ENCODE measurements at regions not wholly inside any gene's neighbourhood (a gene's known extent, or its start where the extent isn't known, plus 50 kb on each side); places are given as distances from the start of the nearest gene placed in this dataset.
A peak's percentile ranks its signal among the peaks of the same experiment; 100 is the strongest.

DNA sequence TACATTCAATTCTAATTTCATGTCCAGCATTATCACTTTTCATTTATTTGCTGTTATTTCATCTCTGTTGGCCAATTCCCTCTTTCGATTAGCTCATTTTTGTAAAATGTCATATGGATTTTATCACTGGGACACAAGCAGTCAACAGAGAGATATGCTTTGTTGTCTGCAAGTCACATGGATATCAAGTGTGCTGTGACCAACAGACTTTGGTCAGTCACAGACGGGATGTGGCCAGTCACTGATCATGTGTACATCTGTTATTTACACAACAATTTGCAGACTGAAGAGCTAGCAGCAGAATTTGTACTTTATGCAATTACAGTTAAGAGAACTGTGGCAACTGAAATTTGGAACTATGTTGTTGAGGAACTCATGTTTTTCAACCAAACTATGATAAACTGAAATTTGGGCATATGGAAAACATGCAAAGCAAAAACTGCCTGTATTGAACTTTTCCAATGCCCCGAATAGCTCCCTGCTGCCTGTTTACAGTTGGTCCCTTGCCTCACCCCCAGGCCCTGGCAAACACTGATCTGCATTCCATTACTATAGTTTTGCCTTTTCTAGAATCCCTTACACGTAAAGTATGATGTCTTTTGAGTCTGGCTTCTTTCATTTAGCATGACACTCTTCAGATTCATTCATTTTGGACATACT is 104.4 kb downstream of the RPL22L1 start:
- no peak overlapping the region for H3K4me3 ChIP-seq (ENCODE audit: low read depth in 2 of 2, low read length in 2 of 2)
- H3K4me1 ChIP-seq (ENCODE audit: control insufficient read depth, insufficient read depth, low read length): peaks cover 12% of the 10 kb centered on the region; the same call in 1 of the 2 replicates
- H3K9me3 ChIP-seq (ENCODE audit: control insufficient read depth, insufficient read depth, low read depth, low read length): no peaks in the 10 kb centered on the region
- peak overlapping the region; percentile 24; the same call in 1 of the 2 replicates for H3K27ac ChIP-seq (ENCODE audit: low read length)
- POLR2A ChIA-PET: no interaction called here
- DNase-seq (ENCODE audit: low read depth, low spot score) (peak; percentile 85), ATAC-seq (peak; percentile 75; the same call in 1 of the 2 replicates)
- H3K27me3 ChIP-seq (ENCODE audit: control insufficient read depth, insufficient read depth, low read length): no peaks in the 10 kb centered on the region
- H3K36me3 ChIP-seq (ENCODE audit: control insufficient read depth, insufficient read depth, low read length): no peaks in the 10 kb centered on the region
- CTCF ChIA-PET: interaction anchor here (0.6 kb wide), 1 partner anchor 357 kb away, joined by 3 read pairs; no protein-coding TSS in a partner anchor
- no TSS peak for BruUV-seq (replicated peaks)
- intact Hi-C loops (cut with micrococcal nuclease; ENCODE audit: unreplicated experiment) (no loop called here), in situ Hi-C loops (cut with HindIII; ENCODE audit: low pct_unique_long_range_greater_than_20kb, low sequenced_read_pairs) (no loop called here)
- peak; percentile 72 for TF ChIP-seq TCF7L2 (IDR thresholded peaks at IDR 0.05; ENCODE audit: low read depth, low read length)
- TF ChIP-seq, protein P1, sequence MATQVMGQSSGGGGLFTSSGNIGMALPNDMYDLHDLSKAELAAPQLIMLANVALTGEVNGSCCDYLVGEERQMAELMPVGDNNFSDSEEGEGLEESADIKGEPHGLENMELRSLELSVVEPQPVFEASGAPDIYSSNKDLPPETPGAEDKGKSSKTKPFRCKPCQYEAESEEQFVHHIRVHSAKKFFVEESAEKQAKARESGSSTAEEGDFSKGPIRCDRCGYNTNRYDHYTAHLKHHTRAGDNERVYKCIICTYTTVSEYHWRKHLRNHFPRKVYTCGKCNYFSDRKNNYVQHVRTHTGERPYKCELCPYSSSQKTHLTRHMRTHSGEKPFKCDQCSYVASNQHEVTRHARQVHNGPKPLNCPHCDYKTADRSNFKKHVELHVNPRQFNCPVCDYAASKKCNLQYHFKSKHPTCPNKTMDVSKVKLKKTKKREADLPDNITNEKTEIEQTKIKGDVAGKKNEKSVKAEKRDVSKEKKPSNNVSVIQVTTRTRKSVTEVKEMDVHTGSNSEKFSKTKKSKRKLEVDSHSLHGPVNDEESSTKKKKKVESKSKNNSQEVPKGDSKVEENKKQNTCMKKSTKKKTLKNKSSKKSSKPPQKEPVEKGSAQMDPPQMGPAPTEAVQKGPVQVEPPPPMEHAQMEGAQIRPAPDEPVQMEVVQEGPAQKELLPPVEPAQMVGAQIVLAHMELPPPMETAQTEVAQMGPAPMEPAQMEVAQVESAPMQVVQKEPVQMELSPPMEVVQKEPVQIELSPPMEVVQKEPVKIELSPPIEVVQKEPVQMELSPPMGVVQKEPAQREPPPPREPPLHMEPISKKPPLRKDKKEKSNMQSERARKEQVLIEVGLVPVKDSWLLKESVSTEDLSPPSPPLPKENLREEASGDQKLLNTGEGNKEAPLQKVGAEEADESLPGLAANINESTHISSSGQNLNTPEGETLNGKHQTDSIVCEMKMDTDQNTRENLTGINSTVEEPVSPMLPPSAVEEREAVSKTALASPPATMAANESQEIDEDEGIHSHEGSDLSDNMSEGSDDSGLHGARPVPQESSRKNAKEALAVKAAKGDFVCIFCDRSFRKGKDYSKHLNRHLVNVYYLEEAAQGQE (IDR thresholded peaks at IDR 0.05; ENCODE audit: insufficient read depth in 1 of 2, low read depth in 2 of 2, low read length in 1 of 2): no peak

DNA sequence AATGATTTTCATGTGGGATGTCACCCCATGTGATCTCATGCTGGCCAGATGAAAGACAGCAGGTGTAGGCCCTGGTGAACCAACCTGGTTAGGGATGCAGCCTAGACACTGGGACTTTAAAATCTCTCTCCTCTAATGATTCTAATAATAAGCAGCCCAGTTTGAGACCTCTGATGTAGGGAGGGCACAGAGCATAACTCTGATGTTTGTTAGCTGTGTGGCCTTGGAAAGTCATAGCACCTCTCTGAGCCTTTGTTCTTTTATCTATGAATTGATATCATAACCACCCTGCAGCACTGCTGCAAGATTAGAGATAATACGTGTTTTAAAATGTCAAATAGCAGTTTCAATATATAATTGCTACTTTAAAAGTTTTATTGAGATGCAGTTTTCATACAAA is 106.0 kb downstream of the RPL22L1 start:
- Histone ChIP-seq H3K4me3 (ENCODE audit: low read depth in 2 of 2, low read length in 2 of 2) (no peak overlapping the region), H3K27ac (ENCODE audit: low read length) (peak overlapping the region; percentile 5; the same call in 1 of the 2 replicates), H3K27me3 (ENCODE audit: control insufficient read depth, insufficient read depth, low read length) (no peaks in the 10 kb centered on the region), H3K36me3 (ENCODE audit: control insufficient read depth, insufficient read depth, low read length) (no peaks in the 10 kb centered on the region), H3K9me3 (ENCODE audit: control insufficient read depth, insufficient read depth, low read depth, low read length) (no peaks in the 10 kb centered on the region), H3K4me1 (ENCODE audit: control insufficient read depth, insufficient read depth, low read length) (peaks cover 12% of the 10 kb centered on the region; the same call in 1 of the 2 replicates)
- POLR2A ChIA-PET: no interaction called here
- no TSS peak for BruUV-seq (replicated peaks)
- DNase-seq (ENCODE audit: low read depth, low spot score) (no peak), ATAC-seq (no peak)
- intact Hi-C loops (cut with micrococcal nuclease; ENCODE audit: unreplicated experiment) (no loop called here), in situ Hi-C loops (cut with HindIII; ENCODE audit: low pct_unique_long_range_greater_than_20kb, low sequenced_read_pairs) (no loop called here)
- TF ChIP-seq POLR2AphosphoS5 (IDR thresholded peaks at IDR 0.05; ENCODE audit: low read depth, low read length): no peak
- TF ChIP-seq, protein P2, sequence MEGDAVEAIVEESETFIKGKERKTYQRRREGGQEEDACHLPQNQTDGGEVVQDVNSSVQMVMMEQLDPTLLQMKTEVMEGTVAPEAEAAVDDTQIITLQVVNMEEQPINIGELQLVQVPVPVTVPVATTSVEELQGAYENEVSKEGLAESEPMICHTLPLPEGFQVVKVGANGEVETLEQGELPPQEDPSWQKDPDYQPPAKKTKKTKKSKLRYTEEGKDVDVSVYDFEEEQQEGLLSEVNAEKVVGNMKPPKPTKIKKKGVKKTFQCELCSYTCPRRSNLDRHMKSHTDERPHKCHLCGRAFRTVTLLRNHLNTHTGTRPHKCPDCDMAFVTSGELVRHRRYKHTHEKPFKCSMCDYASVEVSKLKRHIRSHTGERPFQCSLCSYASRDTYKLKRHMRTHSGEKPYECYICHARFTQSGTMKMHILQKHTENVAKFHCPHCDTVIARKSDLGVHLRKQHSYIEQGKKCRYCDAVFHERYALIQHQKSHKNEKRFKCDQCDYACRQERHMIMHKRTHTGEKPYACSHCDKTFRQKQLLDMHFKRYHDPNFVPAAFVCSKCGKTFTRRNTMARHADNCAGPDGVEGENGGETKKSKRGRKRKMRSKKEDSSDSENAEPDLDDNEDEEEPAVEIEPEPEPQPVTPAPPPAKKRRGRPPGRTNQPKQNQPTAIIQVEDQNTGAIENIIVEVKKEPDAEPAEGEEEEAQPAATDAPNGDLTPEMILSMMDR (IDR thresholded peaks at IDR 0.05): 0 out of 2 replicates have a peak, but pooled peaks have one; percentile 4
- CTCF ChIA-PET: no interaction called here

DNA sequence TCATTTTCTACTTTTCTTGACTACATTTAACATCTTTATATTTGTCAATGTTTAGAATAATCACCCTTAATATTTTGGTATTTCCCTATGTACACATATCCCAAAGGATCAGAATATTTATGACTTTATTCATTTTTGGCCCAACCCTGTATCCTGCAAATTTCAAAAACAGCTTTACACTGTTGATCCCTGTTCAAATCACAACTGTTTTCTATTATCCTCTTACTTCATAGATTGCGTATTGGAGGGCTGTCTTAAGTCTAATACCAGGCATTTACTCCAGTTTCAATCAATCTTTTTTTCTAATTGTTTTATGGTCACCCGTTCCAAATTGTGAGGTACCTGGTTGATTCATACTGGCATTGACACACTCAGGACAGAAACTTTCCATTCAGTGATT is 107.9 kb downstream of the RPL22L1 start:
- POLR2A ChIA-PET: no interaction called here
- Histone ChIP-seq H3K4me1 (ENCODE audit: control insufficient read depth, insufficient read depth, low read length) (peaks cover 7% of the 10 kb centered on the region; the same call in 1 of the 2 replicates), H3K27ac (ENCODE audit: low read length) (no peak overlapping the region; the same call in 1 of the 2 replicates), H3K9me3 (ENCODE audit: control insufficient read depth, insufficient read depth, low read depth, low read length) (no peaks in the 10 kb centered on the region), H3K4me3 (ENCODE audit: low read depth in 2 of 2, low read length in 2 of 2) (no peak overlapping the region), H3K27me3 (ENCODE audit: control insufficient read depth, insufficient read depth, low read length) (no peaks in the 10 kb centered on the region), H3K36me3 (ENCODE audit: control insufficient read depth, insufficient read depth, low read length) (no peaks in the 10 kb centered on the region)
- CTCF ChIA-PET: no interaction called here
- BruUV-seq (replicated peaks): no TSS peak
- intact Hi-C loops (cut with micrococcal nuclease; ENCODE audit: unreplicated experiment): no loop called here
- TF ChIP-seq, protein P2 (IDR thresholded peaks at IDR 0.05): no peak
- TF ChIP-seq TCF7L2 (IDR thresholded peaks at IDR 0.05; ENCODE audit: low read depth, low read length): no peak
- TF ChIP-seq SIN3A (IDR thresholded peaks at IDR 0.05; ENCODE audit: borderline replicate concordance, insufficient read depth, low read depth, low read length): no peak
- no peak for TF ChIP-seq POLR2AphosphoS5 (IDR thresholded peaks at IDR 0.05; ENCODE audit: low read depth, low read length)
- TF ChIP-seq, protein P1 (IDR thresholded peaks at IDR 0.05; ENCODE audit: insufficient read depth in 1 of 2, low read depth in 2 of 2, low read length in 1 of 2): no peak
- in situ Hi-C loops (cut with HindIII; ENCODE audit: low pct_unique_long_range_greater_than_20kb, low sequenced_read_pairs): no loop called here
- no peak for ATAC-seq
- DNase-seq (ENCODE audit: low read depth, low spot score): no peak

All from Panc1 (cell line).